ENCODE measurements at regions not wholly inside any gene's neighbourhood (a gene's known extent, or its start where the extent isn't known, plus 50 kb on each side); places are given as distances from the start of the nearest gene placed in this dataset.
A peak's percentile ranks its signal among the peaks of the same experiment; 100 is the strongest.

- no peak for DNase-seq (ENCODE audit: low spot score)
Measured at GRCh38 chr1:184329245-184329953, 57.4 kb upstream of the C1orf21 start.

GRCh38 chr1:184329962-184330868 lies 56.6 kb upstream of the C1orf21 start:
- intact Hi-C loops (cut with DNase I), result loop anchor here (5.0 kb wide), 1 partner anchor 47 kb away; no protein-coding TSS in a partner anchor
- peak; percentile 22 for TF ChIP-seq POLR2AphosphoS5 (IDR thresholded peaks at IDR 0.05)
- TF ChIP-seq, protein P1, sequence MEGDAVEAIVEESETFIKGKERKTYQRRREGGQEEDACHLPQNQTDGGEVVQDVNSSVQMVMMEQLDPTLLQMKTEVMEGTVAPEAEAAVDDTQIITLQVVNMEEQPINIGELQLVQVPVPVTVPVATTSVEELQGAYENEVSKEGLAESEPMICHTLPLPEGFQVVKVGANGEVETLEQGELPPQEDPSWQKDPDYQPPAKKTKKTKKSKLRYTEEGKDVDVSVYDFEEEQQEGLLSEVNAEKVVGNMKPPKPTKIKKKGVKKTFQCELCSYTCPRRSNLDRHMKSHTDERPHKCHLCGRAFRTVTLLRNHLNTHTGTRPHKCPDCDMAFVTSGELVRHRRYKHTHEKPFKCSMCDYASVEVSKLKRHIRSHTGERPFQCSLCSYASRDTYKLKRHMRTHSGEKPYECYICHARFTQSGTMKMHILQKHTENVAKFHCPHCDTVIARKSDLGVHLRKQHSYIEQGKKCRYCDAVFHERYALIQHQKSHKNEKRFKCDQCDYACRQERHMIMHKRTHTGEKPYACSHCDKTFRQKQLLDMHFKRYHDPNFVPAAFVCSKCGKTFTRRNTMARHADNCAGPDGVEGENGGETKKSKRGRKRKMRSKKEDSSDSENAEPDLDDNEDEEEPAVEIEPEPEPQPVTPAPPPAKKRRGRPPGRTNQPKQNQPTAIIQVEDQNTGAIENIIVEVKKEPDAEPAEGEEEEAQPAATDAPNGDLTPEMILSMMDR (IDR thresholded peaks at IDR 0.05), result no peak
- peak overlapping the region in 1 of 2 donors; percentile 45 for H3K27ac ChIP-seq
- WGBS, result 49% methylated on average over 7 of the region's 7 CpGs
- no peak for DNase-seq (ENCODE audit: low spot score)
- H3K4me3 ChIP-seq, result no peak overlapping the region
- H3K4me1 ChIP-seq (replicated peaks), result no peaks in the 10 kb centered on the region
- H3K9me3 ChIP-seq, result no peaks in the 10 kb centered on the region
- no peaks in the 10 kb centered on the region for H3K27me3 ChIP-seq (replicated peaks; ENCODE audit: insufficient read depth)
- no peaks in the 10 kb centered on the region for H3K36me3 ChIP-seq

More at GRCh38 chr1:184329245-184329953, 57.4 kb upstream of the C1orf21 start:
- Histone ChIP-seq H3K27ac (no peak overlapping the region), H3K9me3 (no peaks in the 10 kb centered on the region), H3K4me3 (no peak overlapping the region), H3K4me1 (replicated peaks) (no peaks in the 10 kb centered on the region), H3K36me3 (no peaks in the 10 kb centered on the region), H3K27me3 (replicated peaks; ENCODE audit: insufficient read depth) (no peaks in the 10 kb centered on the region)
- intact Hi-C loops (cut with DNase I), result loop anchor here (5.0 kb wide), 1 partner anchor 48 kb away; no protein-coding TSS in a partner anchor
- WGBS, result 94% methylated on average over 7 of the region's 7 CpGs
- TF ChIP-seq, protein P1 (IDR thresholded peaks at IDR 0.05), result no peak
- TF ChIP-seq POLR2AphosphoS5 (IDR thresholded peaks at IDR 0.05) (no peak), POLR2A (IDR thresholded peaks at IDR 0.05) (no peak)

DNA sequence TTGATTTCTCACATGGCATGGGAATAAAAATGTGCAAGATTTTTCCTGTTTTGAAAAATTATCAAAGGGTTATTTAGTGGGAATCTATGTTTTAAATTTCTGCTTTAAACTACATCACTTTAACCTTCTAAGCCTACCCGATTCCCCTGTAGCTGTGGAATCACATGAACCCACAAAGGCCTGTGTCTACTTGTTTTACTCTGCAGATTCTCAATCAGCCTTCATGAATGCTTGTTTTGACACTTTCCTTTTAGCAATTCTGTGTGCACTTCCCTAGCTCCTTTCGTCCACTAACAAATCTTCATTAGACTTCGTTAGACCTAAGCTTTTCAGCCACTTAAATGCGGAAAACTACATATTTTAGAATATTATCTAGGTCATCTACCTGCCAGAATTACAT lies 56.0 kb upstream of the C1orf21 start:
- TF ChIP-seq, protein P1 (IDR thresholded peaks at IDR 0.05), result no peak
- TF ChIP-seq POLR2AphosphoS5 (IDR thresholded peaks at IDR 0.05) (no peak), POLR2A (IDR thresholded peaks at IDR 0.05) (no peak)
- DNase-seq (ENCODE audit: low spot score), result no peak
- WGBS, result 61% methylated on average over 4 of the region's 4 CpGs
- Histone ChIP-seq H3K27me3 (replicated peaks; ENCODE audit: insufficient read depth) (no peaks in the 10 kb centered on the region), H3K36me3 (no peaks in the 10 kb centered on the region), H3K9me3 (no peaks in the 10 kb centered on the region), H3K4me3 (no peak overlapping the region), H3K4me1 (replicated peaks) (no peaks in the 10 kb centered on the region), H3K27ac (peak overlapping the region in 1 of 2 donors; percentile 45)
- intact Hi-C loops (cut with DNase I), result no loop called here

Small RNA genes lying in the stretch of these regions (small RNA-seq; reads per million reads assigned to genes)
- gene RF00019, result 0 reads per million in 2 donors

Data from prostate gland (tissue), 2 donors.